Stimulated activated naive CD8-positive, alpha-beta T cell treated with anti-CD3 and anti-CD28 coated beads, Interleukin-15, amount 100 ng/mL, for 72 hours (primary cell): ENCODE measurements at regions not wholly inside any gene's neighbourhood (a gene's known extent, or its start where the extent isn't known, plus 50 kb on each side); places are given as distances from the start of the nearest gene placed in this dataset.
"Not testable (repeated sequence)": the region's sequence is repeated elsewhere in the genome, so short reads cannot be mapped to it uniquely, and the experiment has no call there.

Experiments used
- ATAC-seq: fragments of 150-1000 bp; cut with Tn5 transposase; 2 replicates; pipeline ENCODE4 v1.10.0; 2021; ENCODE audit warnings: mild to moderate bottlenecking, moderate library complexity
- DNase-seq, 2 donors: peaks; one replicate each; pipeline ENCODE4 v3.0.0; 2021 to 2022
- H3K27ac Mint-ChIP-seq, 2 donors: one replicate each; pipeline ENCODE4 v1.8.0; 2022; ENCODE audit warnings: mild to moderate bottlenecking in 2 of 2, mixed read lengths in 2 of 2, moderate library complexity in 2 of 2
- H3K27me3 Mint-ChIP-seq: one replicate; pipeline ENCODE4 v1.8.0; 2022; ENCODE audit warnings: mixed read lengths
- H3K4me1 Mint-ChIP-seq: one replicate; pipeline ENCODE4 v1.8.0; 2022; ENCODE audit warnings: mild to moderate bottlenecking, mixed read lengths
- H3K4me3 Mint-ChIP-seq, 2 donors: one replicate each; pipeline ENCODE4 v1.8.0; 2022; ENCODE audit warnings: mild to moderate bottlenecking in 2 of 2, mixed read lengths in 2 of 2, moderate library complexity in 1 of 2
- H3K9me3 Mint-ChIP-seq, 2 donors: one replicate each; pipeline ENCODE4 v1.8.0; 2022; ENCODE audit warnings: mixed read lengths in 2 of 2

GRCh38 chr11:129712486-129713240, 103.0 kb upstream of the TMEM45B start:
- not testable (repeated sequence) for ATAC-seq, H3K4me1 Mint-ChIP-seq, H3K27ac Mint-ChIP-seq, DNase-seq, H3K9me3 Mint-ChIP-seq, H3K4me3 Mint-ChIP-seq
- H3K27me3 Mint-ChIP-seq: peaks cover 13% of the 10 kb centered on the region

- H3K9me3 Mint-ChIP-seq: peaks cover 4 to 5% of the 10 kb centered on the region in 2 donors
- H3K4me1 Mint-ChIP-seq: no peaks in the 10 kb centered on the region
Observed at GRCh38 chr11:129719037-129719436, 96.6 kb upstream of the TMEM45B start.

GRCh38 chr11:129720156-129720555, 95.5 kb upstream of the TMEM45B start:
- DNase-seq: no peak
- Mint-ChIP-seq H3K4me1 (no peaks in the 10 kb centered on the region), H3K4me3 (no peak overlapping the region), H3K27ac (no peak overlapping the region), H3K9me3 (peaks cover 3 to 4% of the 10 kb centered on the region in 2 donors), H3K27me3 (peaks cover 8% of the 10 kb centered on the region)
- no peak for ATAC-seq

More at GRCh38 chr11:129719037-129719436, 96.6 kb upstream of the TMEM45B start:
- Mint-ChIP-seq H3K27ac (no peak overlapping the region), H3K4me3 (no peak overlapping the region), H3K27me3 (peaks cover 13% of the 10 kb centered on the region)
- no peak for ATAC-seq
- DNase-seq: no peak

- Mint-ChIP-seq H3K27ac (no peak overlapping the region), H3K4me1 (no peaks in the 10 kb centered on the region), H3K9me3 (no peaks in the 10 kb centered on the region), H3K4me3 (no peak overlapping the region), H3K27me3 (peaks cover under 1% of the 10 kb centered on the region)
- ATAC-seq (no peak), DNase-seq (no peak)
Observed at GRCh38 chr11:129720994-129721393, 94.7 kb upstream of the TMEM45B start.

- Mint-ChIP-seq H3K9me3 (no peaks in the 10 kb centered on the region), H3K27me3 (no peaks in the 10 kb centered on the region), H3K4me3 (no peak overlapping the region), H3K4me1 (no peaks in the 10 kb centered on the region), H3K27ac (peak overlapping the region in 1 of 2 donors; percentile 8)
- ATAC-seq (no peak), DNase-seq (no peak)
Observed at GRCh38 chr11:129721685-129722084, 94.0 kb upstream of the TMEM45B start.

- H3K9me3 Mint-ChIP-seq: no peaks in the 10 kb centered on the region
- no peak overlapping the region for H3K27ac Mint-ChIP-seq
- no peak for ATAC-seq
- H3K4me3 Mint-ChIP-seq: no peak overlapping the region
- no peaks in the 10 kb centered on the region for H3K4me1 Mint-ChIP-seq
- H3K27me3 Mint-ChIP-seq: no peaks in the 10 kb centered on the region
- DNase-seq: no peak
Observed at GRCh38 chr11:129722529-129722928, 93.1 kb upstream of the TMEM45B start.

GRCh38 chr11:129723146-129723760, 92.4 kb upstream of the TMEM45B start:
- DNase-seq: no peak
- no peak overlapping the region for H3K4me3 Mint-ChIP-seq
- peak; percentile 34 for ATAC-seq
- H3K27me3 Mint-ChIP-seq: no peaks in the 10 kb centered on the region
- H3K4me1 Mint-ChIP-seq: no peaks in the 10 kb centered on the region
- no peak overlapping the region for H3K27ac Mint-ChIP-seq
- H3K9me3 Mint-ChIP-seq: no peaks in the 10 kb centered on the region

GRCh38 chr11:129723761-129724162, 91.9 kb upstream of the TMEM45B start:
- Mint-ChIP-seq H3K27ac (no peak overlapping the region), H3K4me3 (no peak overlapping the region), H3K9me3 (no peaks in the 10 kb centered on the region), H3K4me1 (no peaks in the 10 kb centered on the region), H3K27me3 (no peaks in the 10 kb centered on the region)
- no peak for DNase-seq
- ATAC-seq: no peak

- Mint-ChIP-seq H3K9me3 (no peaks in the 10 kb centered on the region), H3K4me3 (no peak overlapping the region), H3K27ac (no peak overlapping the region), H3K27me3 (no peaks in the 10 kb centered on the region), H3K4me1 (no peaks in the 10 kb centered on the region)
- ATAC-seq (no peak), DNase-seq (no peak)
Observed at GRCh38 chr11:129724866-129725265, 90.8 kb upstream of the TMEM45B start.

- ATAC-seq: no peak
- DNase-seq: no peak
- Mint-ChIP-seq H3K27ac (no peak overlapping the region), H3K27me3 (no peaks in the 10 kb centered on the region), H3K4me1 (no peaks in the 10 kb centered on the region), H3K9me3 (no peaks in the 10 kb centered on the region), H3K4me3 (no peak overlapping the region)
Observed at GRCh38 chr11:129726179-129726578, 89.5 kb upstream of the TMEM45B start.

- no peak for ATAC-seq
- no peak overlapping the region for H3K27ac Mint-ChIP-seq
- peaks cover 3% of the 10 kb centered on the region for H3K27me3 Mint-ChIP-seq
- no peaks in the 10 kb centered on the region for H3K9me3 Mint-ChIP-seq
- DNase-seq: no peak
- H3K4me1 Mint-ChIP-seq: no peaks in the 10 kb centered on the region
- no peak overlapping the region for H3K4me3 Mint-ChIP-seq
Observed at GRCh38 chr11:129728581-129728980, 87.1 kb upstream of the TMEM45B start.

- H3K4me3 Mint-ChIP-seq: no peak overlapping the region
- peaks cover 10% of the 10 kb centered on the region for H3K27me3 Mint-ChIP-seq
- no peaks in the 10 kb centered on the region for H3K9me3 Mint-ChIP-seq
- H3K27ac Mint-ChIP-seq: no peak overlapping the region
- no peak for ATAC-seq
- H3K4me1 Mint-ChIP-seq: no peaks in the 10 kb centered on the region
- DNase-seq: no peak
Observed at GRCh38 chr11:129729216-129729615, 86.4 kb upstream of the TMEM45B start.

GRCh38 chr11:129729823-129730222, 85.8 kb upstream of the TMEM45B start:
- Mint-ChIP-seq H3K9me3 (no peaks in the 10 kb centered on the region), H3K4me3 (no peak overlapping the region), H3K27ac (no peak overlapping the region), H3K4me1 (no peaks in the 10 kb centered on the region), H3K27me3 (peaks cover 11% of the 10 kb centered on the region)
- DNase-seq (no peak), ATAC-seq (no peak)

GRCh38 chr11:129731316-129731715, 84.3 kb upstream of the TMEM45B start:
- Mint-ChIP-seq H3K4me1 (no peaks in the 10 kb centered on the region), H3K9me3 (no peaks in the 10 kb centered on the region)

GRCh38 chr11:129732941-129733340, 82.7 kb upstream of the TMEM45B start:
- DNase-seq: no peak
- ATAC-seq: no peak
- H3K27me3 Mint-ChIP-seq: peaks cover 17% of the 10 kb centered on the region
- no peak overlapping the region for H3K27ac Mint-ChIP-seq
- H3K4me1 Mint-ChIP-seq: no peaks in the 10 kb centered on the region
- H3K4me3 Mint-ChIP-seq: no peak overlapping the region
- H3K9me3 Mint-ChIP-seq: no peaks in the 10 kb centered on the region

More at GRCh38 chr11:129731316-129731715, 84.3 kb upstream of the TMEM45B start:
- no peak for DNase-seq
- Mint-ChIP-seq H3K27me3 (peaks cover 11% of the 10 kb centered on the region), H3K4me3 (no peak overlapping the region), H3K27ac (no peak overlapping the region)
- ATAC-seq: no peak

- no peak for DNase-seq
- Mint-ChIP-seq H3K27me3 (peaks cover 20% of the 10 kb centered on the region), H3K27ac (peak overlapping the region in 1 of 2 donors; percentile 56), H3K4me3 (no peak overlapping the region), H3K4me1 (no peaks in the 10 kb centered on the region), H3K9me3 (no peaks in the 10 kb centered on the region)
- ATAC-seq: no peak
Observed at GRCh38 chr11:129733384-129733783, 82.3 kb upstream of the TMEM45B start.
